Fibroblast of the aortic adventitia (primary cell): ENCODE measurements at regions not wholly inside any gene's neighbourhood (a gene's known extent, or its start where the extent isn't known, plus 50 kb on each side); places are given as distances from the start of the nearest gene placed in this dataset.

Experiments used
- DNase-seq: peaks from one replicate; pipeline ENCODE4 v3.0.0-alpha.2; 2010; ENCODE audit warnings: low read depth
- H3K4me3 ChIP-seq: 2 replicates; pipeline ENCODE4 v1.5.1; 2011; ENCODE audit warnings: low read depth, mild to moderate bottlenecking, control low read depth, low read length, moderate library complexity
- CTCF ChIP-seq: IDR thresholded peaks from 2 replicates; pipeline ENCODE4 v1.5.1; 2011; ENCODE audit warnings: mild to moderate bottlenecking, low read length, control low read depth, inconsistent platforms; ENCODE audit not compliant: insufficient read depth

GRCh38 chr12:91622981-91623380 lies 440.4 kb upstream of the DCN start:
- DNase-seq = no peak
- no peak overlapping the region for H3K4me3 ChIP-seq
- TF ChIP-seq CTCF = no peak

- no peak overlapping the region for H3K4me3 ChIP-seq
- DNase-seq = no peak
- TF ChIP-seq CTCF = no peak
Measured at GRCh38 chr12:91622037-91622436, 439.4 kb upstream of the DCN start.

- H3K4me3 ChIP-seq = no peak overlapping the region
- TF ChIP-seq CTCF = peak; percentile 4
- DNase-seq = peak; percentile 16
Measured at GRCh38 chr12:91620992-91621391, 438.4 kb upstream of the DCN start.

- no peak for TF ChIP-seq CTCF
- no peak for DNase-seq
- H3K4me3 ChIP-seq = no peak overlapping the region
Measured at GRCh38 chr12:91620422-91620821, 437.8 kb upstream of the DCN start.

GRCh38 chr12:91618281-91618680 lies 435.7 kb upstream of the DCN start:
- TF ChIP-seq CTCF = no peak
- H3K4me3 ChIP-seq = no peak overlapping the region

GRCh38 chr12:91617818-91618217 lies 435.2 kb upstream of the DCN start:
- DNase-seq = no peak
- no peak overlapping the region for H3K4me3 ChIP-seq
- no peak for TF ChIP-seq CTCF

More at GRCh38 chr12:91618281-91618680, 435.7 kb upstream of the DCN start:
- DNase-seq = no peak

GRCh38 chr12:91616416-91616815 lies 433.8 kb upstream of the DCN start:
- no peak for TF ChIP-seq CTCF
- H3K4me3 ChIP-seq = no peak overlapping the region
- no peak for DNase-seq
